ENCODE measurements at regions not wholly inside any gene's neighbourhood (a gene's known extent, or its start where the extent isn't known, plus 50 kb on each side); places are given as distances from the start of the nearest gene placed in this dataset.

- no peaks in the 10 kb centered on the region for H3K9me3 ChIP-seq
- no peaks in the 10 kb centered on the region for H3K27me3 ChIP-seq
- H3K27ac ChIP-seq = no peak overlapping the region
- ATAC-seq (ENCODE audit: low FRiP score in 2 of 2) (no peak), DNase-seq (no peak)
- TF ChIP-seq POLR2A (IDR thresholded peaks at IDR 0.05) (no peak), POLR2AphosphoS5 (IDR thresholded peaks at IDR 0.05) (no peak)
- no peaks in the 10 kb centered on the region for H3K4me1 ChIP-seq
- no peaks in the 10 kb centered on the region for H3K36me3 ChIP-seq
- H3K4me3 ChIP-seq = no peak overlapping the region
- WGBS, 2 donors = 58 to 64% methylated on average over 13 of the region's 13 CpGs
These were observed 68.3 kb upstream of the ZNF521 start for GRCh38 chr18:25420077-25420825.

- Histone ChIP-seq H3K4me3 (no peak overlapping the region), H3K27ac (no peak overlapping the region), H3K27me3 (no peaks in the 10 kb centered on the region), H3K4me1 (no peaks in the 10 kb centered on the region), H3K36me3 (no peaks in the 10 kb centered on the region), H3K9me3 (no peaks in the 10 kb centered on the region)
- DNase-seq (no peak), ATAC-seq (ENCODE audit: low FRiP score in 2 of 2) (no peak)
- TF ChIP-seq POLR2A (IDR thresholded peaks at IDR 0.05) (no peak), POLR2AphosphoS5 (IDR thresholded peaks at IDR 0.05) (no peak), CTCF (IDR thresholded peaks at IDR 0.05) (no peak), EP300 (IDR thresholded peaks at IDR 0.05) (no peak)
- 70 to 77% methylated on average over 3 of the region's 3 CpGs for WGBS, 2 donors
These were observed 64.4 kb upstream of the ZNF521 start for GRCh38 chr18:25416374-25416773.

GRCh38 chr18:25409971-25410370, 58.0 kb upstream of the ZNF521 start:
- ATAC-seq (ENCODE audit: low FRiP score in 2 of 2) (no peak), DNase-seq (no peak)
- H3K9me3 ChIP-seq = no peaks in the 10 kb centered on the region
- H3K4me3 ChIP-seq = no peak overlapping the region
- H3K27me3 ChIP-seq = no peaks in the 10 kb centered on the region
- 84 to 95% methylated on average over 2 of the region's 2 CpGs for WGBS, 2 donors
- H3K4me1 ChIP-seq = no peaks in the 10 kb centered on the region
- TF ChIP-seq POLR2AphosphoS5 (IDR thresholded peaks at IDR 0.05) = no peak
- no peak overlapping the region for H3K27ac ChIP-seq
- H3K36me3 ChIP-seq = no peaks in the 10 kb centered on the region

GRCh38 chr18:25408293-25408692, 56.3 kb upstream of the ZNF521 start:
- Histone ChIP-seq H3K4me3 (no peak overlapping the region), H3K36me3 (no peaks in the 10 kb centered on the region), H3K27ac (no peak overlapping the region), H3K4me1 (no peaks in the 10 kb centered on the region), H3K9me3 (no peaks in the 10 kb centered on the region), H3K27me3 (no peaks in the 10 kb centered on the region)
- TF ChIP-seq POLR2AphosphoS5 (IDR thresholded peaks at IDR 0.05) = no peak
- no peak for TF ChIP-seq CTCF (IDR thresholded peaks at IDR 0.05)
- no peak for TF ChIP-seq EP300 (IDR thresholded peaks at IDR 0.05)
- no peak for TF ChIP-seq POLR2A (IDR thresholded peaks at IDR 0.05)
- WGBS, 2 donors = 84% methylated on average over 4 of the region's 4 CpGs
- ATAC-seq (ENCODE audit: low FRiP score in 2 of 2) = no peak
- no peak for DNase-seq

Small RNAs in the stretch of these regions (small RNA-seq; reads per million reads assigned to genes)
- gene AC027229.1 = 0 reads per million in 4 donors
- gene RN7SL97P = 0 to 0.14 (median 0) reads per million in 4 donors
